ENCODE measurements at regions not wholly inside any gene's neighbourhood (a gene's known extent, or its start where the extent isn't known, plus 50 kb on each side); places are given as distances from the start of the nearest gene placed in this dataset.
"Not testable (repeated sequence)": the region's sequence is repeated elsewhere in the genome, so short reads cannot be mapped to it uniquely, and the experiment has no call there.

DNA sequence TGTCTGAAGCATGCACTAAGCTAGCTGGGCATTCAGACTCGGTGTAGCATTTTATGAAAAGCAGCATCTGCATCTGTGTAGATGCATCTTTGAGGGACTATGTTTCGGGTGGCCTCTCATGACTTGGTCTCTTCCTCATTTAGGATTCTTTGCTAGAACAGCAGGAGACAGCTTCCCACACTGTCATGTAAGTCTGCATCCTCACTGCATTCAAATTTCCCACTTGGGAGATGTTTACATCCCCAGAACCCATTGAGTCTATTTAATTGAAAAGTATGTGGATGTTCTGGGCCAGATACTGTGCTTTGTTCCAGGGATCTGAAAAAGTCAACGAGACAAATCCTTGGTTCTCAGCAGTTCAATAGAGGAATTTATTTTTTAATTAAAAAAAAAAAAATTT, 198.6 kb upstream of the EEF2KMT start:
- no peak overlapping the region for H3K9ac ChIP-seq (ENCODE audit: low read length in 3 of 3)
- H3K4me1 ChIP-seq (ENCODE audit: control insufficient read depth in 2 of 3, insufficient read depth in 2 of 3, low read depth in 1 of 3, low read length in 3 of 3): no peaks in the 10 kb centered on the region
- intact Hi-C loops (cut with DNase I): no loop called here
- no peaks in the 10 kb centered on the region for H3K9me3 ChIP-seq (ENCODE audit: control insufficient read depth in 2 of 3, insufficient read depth in 1 of 3, low read length in 3 of 3)
- H3K36me3 ChIP-seq (ENCODE audit: control insufficient read depth in 2 of 3, insufficient read depth in 3 of 3, low read length in 3 of 3): no peaks in the 10 kb centered on the region
- H3K27ac ChIP-seq (ENCODE audit: low read depth in 2 of 2, low read length in 2 of 2): no peak overlapping the region
- no peaks in the 10 kb centered on the region for H3K27me3 ChIP-seq (ENCODE audit: control insufficient read depth, insufficient read depth, low read length)
- no peak for DNase-seq
- FAIRE-seq: no peak
- H3K4me3 ChIP-seq (ENCODE audit: low read length in 3 of 3): no peak overlapping the region
- TF ChIP-seq, protein P1, sequence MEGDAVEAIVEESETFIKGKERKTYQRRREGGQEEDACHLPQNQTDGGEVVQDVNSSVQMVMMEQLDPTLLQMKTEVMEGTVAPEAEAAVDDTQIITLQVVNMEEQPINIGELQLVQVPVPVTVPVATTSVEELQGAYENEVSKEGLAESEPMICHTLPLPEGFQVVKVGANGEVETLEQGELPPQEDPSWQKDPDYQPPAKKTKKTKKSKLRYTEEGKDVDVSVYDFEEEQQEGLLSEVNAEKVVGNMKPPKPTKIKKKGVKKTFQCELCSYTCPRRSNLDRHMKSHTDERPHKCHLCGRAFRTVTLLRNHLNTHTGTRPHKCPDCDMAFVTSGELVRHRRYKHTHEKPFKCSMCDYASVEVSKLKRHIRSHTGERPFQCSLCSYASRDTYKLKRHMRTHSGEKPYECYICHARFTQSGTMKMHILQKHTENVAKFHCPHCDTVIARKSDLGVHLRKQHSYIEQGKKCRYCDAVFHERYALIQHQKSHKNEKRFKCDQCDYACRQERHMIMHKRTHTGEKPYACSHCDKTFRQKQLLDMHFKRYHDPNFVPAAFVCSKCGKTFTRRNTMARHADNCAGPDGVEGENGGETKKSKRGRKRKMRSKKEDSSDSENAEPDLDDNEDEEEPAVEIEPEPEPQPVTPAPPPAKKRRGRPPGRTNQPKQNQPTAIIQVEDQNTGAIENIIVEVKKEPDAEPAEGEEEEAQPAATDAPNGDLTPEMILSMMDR (IDR thresholded peaks at IDR 0.05; ENCODE audit: borderline replicate concordance, extremely low read depth, insufficient read depth): no peak

DNA sequence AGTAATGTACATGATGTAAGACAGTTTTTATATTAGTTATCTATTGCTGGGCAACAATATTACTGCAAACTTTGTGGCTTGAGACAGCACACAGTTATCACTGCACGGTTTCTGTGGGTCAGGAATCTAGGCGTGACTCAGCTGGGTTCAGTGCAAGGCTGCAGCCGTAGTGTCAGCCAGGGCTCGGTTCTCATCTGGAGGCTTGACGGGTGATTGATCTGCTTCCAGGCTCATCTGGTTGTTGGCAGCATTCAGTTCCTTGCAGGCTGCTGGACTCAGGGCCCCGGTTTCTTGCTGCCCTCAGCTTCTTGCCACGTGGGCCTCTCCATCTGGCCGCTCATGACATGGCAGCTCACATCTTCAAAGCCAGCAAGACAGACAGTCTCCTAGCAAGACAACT, 197.7 kb upstream of the EEF2KMT start:
- H3K9ac ChIP-seq (ENCODE audit: low read length in 3 of 3); intact Hi-C loops (cut with DNase I); FAIRE-seq; H3K27ac ChIP-seq (ENCODE audit: low read depth in 2 of 2, low read length in 2 of 2); H3K9me3 ChIP-seq (ENCODE audit: control insufficient read depth in 2 of 3, insufficient read depth in 1 of 3, low read length in 3 of 3); H3K4me1 ChIP-seq (ENCODE audit: control insufficient read depth in 2 of 3, insufficient read depth in 2 of 3, low read depth in 1 of 3, low read length in 3 of 3); H3K36me3 ChIP-seq (ENCODE audit: control insufficient read depth in 2 of 3, insufficient read depth in 3 of 3, low read length in 3 of 3); H3K4me3 ChIP-seq (ENCODE audit: low read length in 3 of 3); H3K27me3 ChIP-seq (ENCODE audit: control insufficient read depth, insufficient read depth, low read length); DNase-seq: not testable (repeated sequence)

DNA sequence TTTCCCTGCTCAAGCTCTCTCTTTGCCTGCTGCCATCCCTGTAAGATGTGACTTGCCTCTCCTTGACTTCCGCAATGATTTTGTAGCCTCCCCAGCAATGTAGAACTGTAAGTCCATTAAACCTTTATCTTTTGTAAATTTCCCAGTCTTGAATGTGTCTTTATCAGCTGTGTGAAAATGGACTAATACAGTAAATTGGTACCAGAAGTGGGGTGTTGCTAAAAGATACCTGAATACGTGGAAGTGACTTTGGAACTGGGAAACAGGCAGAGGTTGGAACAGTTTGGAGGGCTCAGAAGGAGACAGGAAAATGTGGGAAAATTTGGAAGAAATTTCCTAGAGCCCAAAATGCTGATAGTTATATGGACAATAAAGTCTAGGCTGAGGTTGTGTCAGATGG, 184.6 kb upstream of the EEF2KMT start:
- H3K36me3 ChIP-seq (ENCODE audit: control insufficient read depth in 2 of 3, insufficient read depth in 3 of 3, low read length in 3 of 3); H3K4me1 ChIP-seq (ENCODE audit: control insufficient read depth in 2 of 3, insufficient read depth in 2 of 3, low read depth in 1 of 3, low read length in 3 of 3); H3K9me3 ChIP-seq (ENCODE audit: control insufficient read depth in 2 of 3, insufficient read depth in 1 of 3, low read length in 3 of 3); H3K9ac ChIP-seq (ENCODE audit: low read length in 3 of 3); intact Hi-C loops (cut with DNase I); DNase-seq; FAIRE-seq; H3K27ac ChIP-seq (ENCODE audit: low read depth in 2 of 2, low read length in 2 of 2); H3K4me3 ChIP-seq (ENCODE audit: low read length in 3 of 3); H3K27me3 ChIP-seq (ENCODE audit: control insufficient read depth, insufficient read depth, low read length): not testable (repeated sequence)

DNA sequence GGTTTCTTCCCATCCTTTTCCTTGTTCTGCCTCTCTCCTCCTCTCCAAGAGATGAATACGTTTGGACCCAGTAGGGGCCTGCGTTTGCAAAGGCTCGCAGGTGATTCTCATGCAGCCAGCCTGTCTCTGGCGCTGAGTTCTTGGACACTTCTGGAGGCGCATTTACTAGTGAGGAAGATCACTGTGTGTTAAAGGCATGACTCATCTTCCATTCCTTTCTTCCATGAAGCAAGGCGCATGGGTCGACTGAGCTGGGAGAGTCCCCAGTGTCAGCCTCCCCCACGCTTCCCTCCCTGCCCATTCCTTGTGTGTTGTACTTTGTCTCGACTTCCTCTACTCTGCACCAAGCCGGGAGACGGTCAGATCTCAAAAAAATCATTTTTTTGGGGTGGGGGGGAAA, 159.9 kb upstream of the EEF2KMT start:
- H3K4me1 ChIP-seq (ENCODE audit: control insufficient read depth in 2 of 3, insufficient read depth in 2 of 3, low read depth in 1 of 3, low read length in 3 of 3): no peaks in the 10 kb centered on the region
- intact Hi-C loops (cut with DNase I): no loop called here
- no peaks in the 10 kb centered on the region for H3K27me3 ChIP-seq (ENCODE audit: control insufficient read depth, insufficient read depth, low read length)
- no peaks in the 10 kb centered on the region for H3K36me3 ChIP-seq (ENCODE audit: control insufficient read depth in 2 of 3, insufficient read depth in 3 of 3, low read length in 3 of 3)
- H3K4me3 ChIP-seq (ENCODE audit: low read length in 3 of 3): no peak overlapping the region
- TF ChIP-seq, protein P1 (IDR thresholded peaks at IDR 0.05; ENCODE audit: borderline replicate concordance, extremely low read depth, insufficient read depth): no peak
- H3K9me3 ChIP-seq (ENCODE audit: control insufficient read depth in 2 of 3, insufficient read depth in 1 of 3, low read length in 3 of 3): no peaks in the 10 kb centered on the region
- no peak for FAIRE-seq
- H3K9ac ChIP-seq (ENCODE audit: low read length in 3 of 3): no peak overlapping the region
- H3K27ac ChIP-seq (ENCODE audit: low read depth in 2 of 2, low read length in 2 of 2): no peak overlapping the region
- DNase-seq: no peak

DNA sequence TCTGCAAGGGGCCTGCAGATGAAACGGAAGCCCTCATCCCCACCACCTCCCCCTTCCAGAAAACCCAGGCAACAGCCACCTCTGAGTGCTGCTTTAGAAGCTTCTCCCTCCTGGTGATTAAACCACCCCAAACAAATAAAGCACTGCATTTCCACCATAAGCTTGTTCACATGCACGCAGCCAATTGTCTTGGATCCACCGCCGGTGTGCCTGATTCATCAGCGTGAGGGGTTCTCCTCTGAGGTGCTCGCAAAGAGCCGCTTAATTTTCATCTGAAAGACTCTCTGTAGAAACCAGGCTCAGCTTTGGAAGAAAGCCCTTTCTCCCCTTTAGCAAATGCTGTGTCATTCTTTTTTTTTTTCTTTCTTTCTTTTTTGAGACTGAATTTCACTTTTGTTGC, 155.2 kb upstream of the EEF2KMT start:
- Histone ChIP-seq H3K4me1 (ENCODE audit: control insufficient read depth in 2 of 3, insufficient read depth in 2 of 3, low read depth in 1 of 3, low read length in 3 of 3) (no peaks in the 10 kb centered on the region), H3K9me3 (ENCODE audit: control insufficient read depth in 2 of 3, insufficient read depth in 1 of 3, low read length in 3 of 3) (no peaks in the 10 kb centered on the region), H3K9ac (ENCODE audit: low read length in 3 of 3) (no peak overlapping the region), H3K27me3 (ENCODE audit: control insufficient read depth, insufficient read depth, low read length) (no peaks in the 10 kb centered on the region), H3K4me3 (ENCODE audit: low read length in 3 of 3) (no peak overlapping the region), H3K36me3 (ENCODE audit: control insufficient read depth in 2 of 3, insufficient read depth in 3 of 3, low read length in 3 of 3) (no peaks in the 10 kb centered on the region), H3K27ac (ENCODE audit: low read depth in 2 of 2, low read length in 2 of 2) (no peak overlapping the region)
- FAIRE-seq (no peak), DNase-seq (no peak)
- TF ChIP-seq, protein P1 (IDR thresholded peaks at IDR 0.05; ENCODE audit: borderline replicate concordance, extremely low read depth, insufficient read depth): no peak
- intact Hi-C loops (cut with DNase I): no loop called here

DNA sequence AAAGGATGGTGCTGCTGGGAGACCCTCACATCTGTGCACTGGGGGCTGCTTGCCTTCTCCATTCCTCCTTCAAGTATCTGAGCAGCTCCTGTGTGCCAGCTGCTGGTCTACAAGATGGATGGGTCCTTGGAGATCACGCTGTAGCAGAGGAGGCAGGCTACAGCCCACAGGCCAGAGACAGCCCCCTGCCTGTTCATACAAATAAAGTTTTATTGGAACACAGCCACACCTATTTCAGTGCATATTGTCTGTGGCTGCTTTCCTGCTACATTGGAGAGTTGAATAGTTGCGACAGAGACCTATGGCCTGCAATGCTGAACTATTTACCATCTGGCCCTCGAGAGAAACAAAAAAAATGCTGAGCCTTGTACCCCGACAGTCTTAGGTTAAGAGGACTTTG, 149.8 kb upstream of the EEF2KMT start:
- FAIRE-seq; intact Hi-C loops (cut with DNase I); H3K36me3 ChIP-seq (ENCODE audit: control insufficient read depth in 2 of 3, insufficient read depth in 3 of 3, low read length in 3 of 3); DNase-seq; H3K4me3 ChIP-seq (ENCODE audit: low read length in 3 of 3); H3K4me1 ChIP-seq (ENCODE audit: control insufficient read depth in 2 of 3, insufficient read depth in 2 of 3, low read depth in 1 of 3, low read length in 3 of 3); H3K27ac ChIP-seq (ENCODE audit: low read depth in 2 of 2, low read length in 2 of 2); H3K9ac ChIP-seq (ENCODE audit: low read length in 3 of 3); H3K27me3 ChIP-seq (ENCODE audit: control insufficient read depth, insufficient read depth, low read length); H3K9me3 ChIP-seq (ENCODE audit: control insufficient read depth in 2 of 3, insufficient read depth in 1 of 3, low read length in 3 of 3): not testable (repeated sequence)
